SHP77 (cell line): ENCODE measurements at regions not wholly inside any gene's neighbourhood (a gene's known extent, or its start where the extent isn't known, plus 50 kb on each side); places are given as distances from the start of the nearest gene placed in this dataset.
"Not testable (repeated sequence)": the region's sequence is repeated elsewhere in the genome, so short reads cannot be mapped to it uniquely, and the experiment has no call there.

ENCODE experiments used
- DNase-seq, 2 experiments: peaks; one replicate each; lab custom pipeline; 2025; lab: John Stamatoyannopoulos, UW

DNA sequence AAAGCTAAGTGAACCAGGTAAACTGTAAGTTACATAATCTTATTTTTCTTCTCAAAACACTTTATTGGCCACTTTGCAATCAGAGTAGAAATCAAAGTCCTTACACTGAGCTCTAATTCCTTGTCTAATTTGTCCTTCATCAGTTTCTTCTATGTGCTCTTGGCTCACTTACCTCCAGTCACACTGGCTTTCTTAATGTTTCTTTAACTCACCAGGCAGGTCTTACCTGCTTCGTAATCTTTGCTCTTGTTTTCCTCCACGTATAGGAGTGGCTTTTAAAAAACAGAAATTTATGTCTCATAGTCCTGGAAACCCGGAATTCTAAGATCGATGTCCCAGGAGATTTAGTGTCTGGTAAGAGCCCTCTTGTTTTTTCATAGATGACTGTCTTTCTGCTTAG is 1462.1 kb downstream of the FSTL5 start:
- no peak for DNase-seq

DNA sequence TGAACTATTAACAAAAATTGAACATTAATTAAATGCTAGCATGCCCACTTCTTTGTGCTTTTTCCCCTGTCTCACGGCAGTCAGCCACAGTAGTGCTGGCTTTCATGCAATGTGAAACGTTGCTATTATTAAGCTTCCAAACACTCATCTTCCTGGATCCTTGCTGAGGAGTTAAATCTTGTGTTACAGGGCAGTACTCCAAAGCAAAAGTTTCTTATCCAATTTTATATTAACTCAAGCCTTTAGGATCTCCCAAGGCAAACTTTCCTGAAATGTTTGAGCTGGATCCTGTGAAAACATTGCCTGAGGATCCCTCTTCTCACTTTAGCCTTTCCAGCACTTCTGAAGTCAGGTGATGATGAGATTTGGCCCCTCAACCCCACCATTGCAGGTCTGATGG is 1454.8 kb downstream of the FSTL5 start:
- no peak for DNase-seq

DNA sequence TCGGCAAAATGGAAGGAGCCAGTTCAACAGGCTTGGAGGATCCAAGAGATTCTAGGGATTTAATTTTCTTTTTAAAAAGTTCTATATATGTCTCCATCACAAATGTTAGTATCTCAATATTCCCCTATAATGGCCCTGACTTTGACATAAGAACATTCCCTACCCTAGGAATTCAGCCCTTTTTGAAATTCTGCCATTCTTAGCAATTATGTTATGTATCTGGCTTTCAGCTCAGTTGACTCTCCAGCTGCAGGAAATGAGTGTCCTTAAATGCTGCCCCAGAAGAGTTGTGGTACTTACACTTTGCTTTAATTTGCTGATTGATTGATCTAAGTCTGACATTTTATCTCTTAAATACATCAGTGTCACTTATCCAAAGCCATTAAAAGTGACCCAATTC is 1454.3 kb downstream of the FSTL5 start:
- DNase-seq: no peak

DNA sequence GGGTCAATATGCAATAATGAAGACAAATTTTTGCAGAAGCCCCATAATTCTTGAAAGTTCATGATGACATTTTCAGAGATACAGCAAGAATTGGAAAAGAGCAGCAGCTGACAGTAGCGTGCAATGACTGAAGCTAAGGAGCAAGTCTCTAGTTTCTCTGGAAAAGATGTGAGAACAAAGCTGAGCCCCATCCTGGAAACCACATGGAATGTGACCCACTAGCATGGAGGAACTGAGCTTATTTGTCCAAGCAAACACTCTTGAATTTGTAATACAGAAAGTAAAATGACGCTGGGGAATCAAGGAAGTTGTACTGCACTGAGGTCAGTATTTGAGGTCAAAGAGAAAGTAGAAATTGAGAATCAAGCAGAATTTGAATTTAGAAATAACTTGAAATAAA is 1447.2 kb downstream of the FSTL5 start:
- DNase-seq: no peak

DNA sequence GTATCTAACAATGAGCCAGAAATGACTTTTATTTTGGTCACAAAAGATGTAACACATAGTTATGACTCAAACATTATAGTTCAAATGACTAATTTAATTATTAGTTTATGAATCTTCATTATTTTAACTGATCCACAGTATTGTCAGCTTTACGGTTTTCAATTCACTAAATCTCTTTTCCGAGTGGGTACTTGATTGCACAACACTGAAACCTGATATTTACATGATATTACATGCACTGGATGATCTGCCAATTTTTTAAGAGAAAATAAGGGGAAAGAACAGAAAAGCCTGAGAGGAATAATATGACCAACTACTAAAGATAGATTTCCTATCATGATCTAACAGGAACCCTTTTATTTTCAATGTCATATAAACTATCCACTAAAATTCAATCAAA is 1446.0 kb downstream of the FSTL5 start:
- DNase-seq: no peak

DNA sequence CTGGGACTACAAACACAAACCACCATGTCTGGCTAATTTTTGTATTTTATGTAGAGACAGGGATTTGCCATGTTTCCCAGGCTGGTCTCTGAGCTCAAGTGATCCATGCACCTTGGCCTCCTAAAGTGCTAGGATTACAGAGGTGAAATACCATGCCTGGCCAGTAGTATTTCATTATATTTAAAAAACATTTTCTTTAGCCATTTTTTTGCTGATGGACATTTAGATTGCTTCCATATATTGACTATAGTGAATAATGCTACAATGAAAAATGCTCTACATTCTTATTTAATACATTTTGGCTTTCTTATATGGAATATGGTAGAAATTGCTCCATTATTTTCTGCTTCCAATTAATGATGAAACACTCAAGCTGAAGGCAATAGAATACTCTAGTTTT is 1439.7 kb downstream of the FSTL5 start:
- DNase-seq: no peak

DNA sequence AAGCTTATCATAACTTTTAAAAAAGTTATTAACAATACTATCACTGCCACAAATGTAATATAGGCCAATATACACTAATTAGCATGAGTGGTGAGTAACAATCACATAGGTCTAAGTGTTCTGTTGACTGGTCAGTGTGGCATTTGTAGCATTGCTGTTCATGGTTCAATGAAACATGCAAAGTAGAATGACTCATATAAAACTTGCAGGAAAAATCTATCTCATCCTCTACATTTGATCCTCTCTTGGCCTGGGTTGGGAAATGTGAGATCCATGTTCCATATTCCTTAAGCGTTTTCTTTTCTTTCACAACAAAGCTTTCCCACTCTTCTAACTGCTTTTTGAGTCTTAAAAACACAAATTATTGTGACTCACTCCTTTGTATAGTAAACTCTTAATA is 1418.7 kb downstream of the FSTL5 start:
- no peak for DNase-seq

DNA sequence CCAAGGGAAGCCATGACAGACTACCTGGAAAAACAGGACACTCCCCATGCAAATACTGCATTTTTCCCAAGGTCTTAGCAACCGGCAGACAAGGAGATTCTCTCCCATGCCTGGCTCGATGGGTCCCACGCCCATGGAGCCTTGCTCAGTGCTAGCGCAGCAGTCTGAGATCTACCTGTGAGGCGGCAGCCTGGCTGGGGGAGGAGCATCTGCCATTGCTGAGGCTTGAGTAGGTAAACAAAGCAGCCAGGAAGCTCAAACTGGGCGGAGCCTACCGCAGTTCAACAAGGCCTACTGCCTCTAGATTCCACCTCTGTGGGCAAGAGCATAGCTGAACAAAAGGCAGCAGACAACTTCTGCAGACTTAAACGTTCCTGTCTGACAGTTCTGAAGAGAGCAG is 1417.2 kb downstream of the FSTL5 start:
- not testable (repeated sequence) for DNase-seq

DNA sequence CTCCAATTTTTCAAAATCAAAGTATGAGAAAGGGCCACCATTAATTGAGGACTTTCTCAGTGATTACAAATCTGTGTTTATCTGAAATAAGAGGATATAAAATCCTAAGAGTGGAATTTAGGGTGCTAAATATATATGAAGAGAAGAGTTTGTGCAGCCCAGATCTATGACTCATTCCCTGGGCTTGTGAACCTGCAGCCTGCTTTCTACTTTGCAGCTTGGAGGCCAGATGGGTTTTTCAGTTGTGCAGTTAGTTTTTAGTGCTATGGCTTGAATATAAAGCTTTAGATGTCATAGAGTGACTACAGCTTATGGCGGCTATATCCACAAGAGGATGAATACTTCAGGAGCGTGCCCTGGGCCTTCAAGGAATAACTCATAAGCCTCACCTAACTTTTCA is 1391.1 kb downstream of the FSTL5 start:
- no peak for DNase-seq

DNA sequence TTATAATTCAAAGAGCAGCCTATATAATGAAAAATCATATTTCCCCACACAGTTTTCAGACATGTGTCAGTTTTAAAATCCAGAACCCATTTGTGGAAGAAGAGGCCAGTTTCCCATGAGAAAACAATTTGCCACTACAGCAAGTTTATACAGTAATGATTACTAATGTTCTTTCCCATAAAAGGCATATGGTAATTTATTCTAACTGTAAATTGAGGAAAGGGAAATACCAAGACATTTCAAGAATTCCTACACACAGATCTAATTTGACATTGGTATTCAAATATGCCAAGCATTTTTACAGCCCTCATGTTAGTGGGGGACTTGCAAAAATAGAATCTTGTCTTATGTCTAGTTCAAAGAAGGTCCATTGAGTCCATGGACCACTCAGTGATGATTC is 1368.6 kb downstream of the FSTL5 start:
- DNase-seq: no peak

DNA sequence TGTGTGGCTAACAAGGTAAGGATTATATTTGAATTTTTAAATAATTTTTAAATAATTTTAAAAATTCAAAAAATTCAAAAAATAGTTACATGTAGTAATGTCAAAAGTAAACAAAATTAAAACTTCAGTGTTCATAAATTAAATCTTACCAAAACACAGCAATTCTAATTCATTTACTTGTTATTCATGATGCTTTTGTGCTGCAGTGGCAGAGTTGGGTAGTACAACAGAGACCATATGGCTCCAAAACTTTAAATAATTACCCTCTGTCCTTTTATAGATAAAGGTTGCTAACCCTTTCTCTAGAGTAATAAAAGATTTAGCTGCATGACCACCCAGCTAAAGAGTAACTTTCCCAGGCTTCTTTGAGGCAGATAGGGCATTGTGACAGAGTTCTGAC is 1355.6 kb downstream of the FSTL5 start:
- DNase-seq: no peak

DNA sequence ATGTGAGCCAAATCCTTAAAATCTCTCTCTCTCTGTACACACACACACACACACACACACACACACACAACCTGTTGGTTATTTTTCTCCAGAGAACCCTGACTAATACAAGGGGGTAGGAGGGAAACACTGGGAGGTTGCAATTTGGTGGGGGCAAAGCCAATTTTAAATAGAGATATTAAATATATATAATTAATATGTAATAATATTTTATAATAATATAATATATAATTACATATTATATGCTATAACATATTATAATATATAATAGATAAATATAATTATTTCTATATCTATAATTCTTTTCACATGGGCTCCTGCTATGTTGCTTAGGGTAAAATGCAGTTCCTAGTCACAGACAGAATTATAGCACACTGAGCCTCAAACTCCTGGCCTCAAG is 1354.2 kb downstream of the FSTL5 start:
- DNase-seq: no peak

DNA sequence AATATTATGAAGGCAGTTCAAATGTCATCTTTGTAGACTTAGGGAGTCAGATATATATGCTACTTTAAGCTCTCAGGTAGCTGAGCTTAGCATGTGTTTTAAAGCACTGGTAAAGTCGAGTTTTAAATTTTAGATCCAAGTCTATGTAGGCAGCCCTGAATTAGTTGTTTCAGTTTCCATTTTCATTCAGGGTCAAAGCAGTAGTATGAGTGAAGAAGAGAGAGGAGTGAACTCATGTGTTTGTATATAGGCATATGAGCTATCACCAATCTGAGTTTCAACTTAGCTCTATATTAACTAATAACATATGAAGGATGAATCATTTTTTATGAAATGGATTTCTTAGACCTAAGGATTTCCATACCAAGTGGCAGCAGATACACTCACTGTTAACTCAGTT is 1353.4 kb downstream of the FSTL5 start:
- DNase-seq: no peak

DNA sequence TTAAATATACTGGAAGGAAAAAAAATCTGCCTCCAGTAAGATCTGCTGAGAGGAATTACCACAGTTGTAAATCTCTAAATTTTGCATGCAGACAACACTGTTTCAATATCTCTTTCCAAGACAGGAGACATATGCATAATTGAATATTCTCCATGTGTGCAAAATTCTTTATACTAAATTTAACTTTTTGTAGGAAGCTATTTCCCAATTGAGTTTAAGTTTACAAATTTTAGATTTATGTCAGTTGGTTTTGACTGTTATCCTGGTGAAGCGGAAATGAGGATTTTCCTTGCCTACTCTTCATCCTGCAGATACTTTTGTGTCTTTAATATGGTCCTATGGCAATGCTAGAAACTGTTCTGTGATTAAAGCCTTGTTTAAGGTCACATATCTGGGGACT is 1352.9 kb downstream of the FSTL5 start:
- no peak for DNase-seq

DNA sequence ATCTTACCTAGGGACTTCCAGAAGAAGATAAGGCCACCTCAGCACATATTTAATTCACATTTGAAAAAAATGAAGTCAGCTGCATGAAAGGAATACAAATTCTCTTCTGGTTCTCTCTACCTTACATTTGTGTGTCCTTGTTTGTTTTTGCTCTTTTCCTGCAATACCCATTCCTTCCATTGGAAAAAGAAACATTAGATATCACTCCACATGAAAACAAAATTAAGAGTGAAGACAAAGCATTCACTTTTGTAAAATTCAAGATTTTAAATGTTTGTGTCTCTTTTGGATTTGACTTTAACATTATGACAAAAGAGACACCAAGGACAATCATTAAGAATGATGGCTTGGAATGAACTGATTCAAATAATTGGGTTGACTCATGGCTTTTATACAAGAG is 1351.8 kb downstream of the FSTL5 start:
- no peak for DNase-seq

DNA sequence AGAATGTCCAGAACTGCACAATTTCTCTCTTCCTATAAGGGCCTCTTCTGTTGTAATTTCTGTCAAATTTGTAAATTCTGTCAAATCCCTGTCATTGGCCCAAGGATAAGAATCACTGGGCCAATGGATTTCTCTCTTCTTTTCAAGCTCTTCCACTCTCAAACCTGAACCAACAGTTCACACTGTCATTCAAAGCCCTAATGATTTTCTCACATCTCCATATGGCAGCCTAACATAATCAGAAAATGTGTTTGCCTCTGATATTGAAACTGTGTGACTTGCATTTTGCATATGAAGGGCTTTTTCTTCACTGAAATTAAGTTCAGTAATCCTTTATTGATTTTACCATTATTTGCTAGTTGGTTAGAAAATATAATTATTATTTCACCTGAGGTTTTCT is 1349.1 kb downstream of the FSTL5 start:
- DNase-seq: no peak

DNA sequence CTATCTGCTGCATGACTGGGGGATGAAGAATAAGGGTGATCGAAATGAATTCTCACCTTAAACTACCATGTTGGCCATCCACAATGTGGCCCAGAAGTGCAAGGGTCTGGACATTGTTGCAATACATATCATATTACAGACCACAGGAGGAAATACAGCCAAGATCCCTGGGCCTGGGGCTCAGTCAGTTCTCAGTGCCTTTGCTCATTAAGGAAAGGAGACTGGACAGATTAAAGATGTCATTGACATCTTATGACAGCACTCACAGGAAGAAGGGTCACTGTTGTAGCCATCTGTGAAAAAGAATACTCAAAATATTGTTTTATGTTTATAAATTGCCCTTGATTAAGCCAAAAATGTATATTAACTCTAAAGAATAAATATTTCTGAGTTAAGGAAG is 1345.2 kb downstream of the FSTL5 start:
- no peak for DNase-seq

DNA sequence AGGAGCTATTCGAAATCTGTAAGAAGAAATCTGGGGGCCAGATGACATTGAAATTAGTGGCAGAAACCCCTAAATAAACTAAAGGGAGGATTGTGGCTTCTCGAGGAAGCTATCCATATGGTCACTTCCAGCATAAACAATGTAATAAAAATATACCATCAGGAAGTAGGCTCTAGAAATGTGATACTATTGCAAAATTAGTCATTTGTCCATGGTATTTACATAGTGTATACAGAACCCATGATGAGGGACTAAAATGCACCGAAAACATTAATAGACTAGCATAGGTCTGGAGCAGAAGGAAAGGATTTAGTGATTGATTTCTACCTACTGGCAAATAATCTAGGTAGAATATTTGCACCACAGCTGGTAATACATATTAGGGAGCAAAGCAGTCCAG is 1344.0 kb downstream of the FSTL5 start:
- DNase-seq: no peak

DNA sequence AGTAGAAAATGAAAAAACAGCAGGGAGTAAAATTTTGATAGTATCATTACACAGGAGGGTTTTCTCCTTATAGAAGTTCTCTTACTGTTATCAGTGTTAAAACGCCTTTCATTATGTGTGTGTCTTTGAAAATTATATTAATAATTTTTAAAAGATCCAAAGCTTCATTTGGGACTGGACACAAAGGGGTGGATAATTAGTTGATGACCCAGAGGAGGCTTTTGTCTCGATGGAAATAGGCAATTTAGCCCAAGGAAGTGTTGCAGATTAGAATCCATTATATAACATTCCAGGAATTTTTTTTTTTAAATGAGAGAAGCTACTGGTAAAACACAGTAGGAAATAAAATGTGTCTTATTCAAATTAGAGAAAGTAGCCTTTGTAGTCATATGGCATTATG is 1339.3 kb downstream of the FSTL5 start:
- DNase-seq: no peak

DNA sequence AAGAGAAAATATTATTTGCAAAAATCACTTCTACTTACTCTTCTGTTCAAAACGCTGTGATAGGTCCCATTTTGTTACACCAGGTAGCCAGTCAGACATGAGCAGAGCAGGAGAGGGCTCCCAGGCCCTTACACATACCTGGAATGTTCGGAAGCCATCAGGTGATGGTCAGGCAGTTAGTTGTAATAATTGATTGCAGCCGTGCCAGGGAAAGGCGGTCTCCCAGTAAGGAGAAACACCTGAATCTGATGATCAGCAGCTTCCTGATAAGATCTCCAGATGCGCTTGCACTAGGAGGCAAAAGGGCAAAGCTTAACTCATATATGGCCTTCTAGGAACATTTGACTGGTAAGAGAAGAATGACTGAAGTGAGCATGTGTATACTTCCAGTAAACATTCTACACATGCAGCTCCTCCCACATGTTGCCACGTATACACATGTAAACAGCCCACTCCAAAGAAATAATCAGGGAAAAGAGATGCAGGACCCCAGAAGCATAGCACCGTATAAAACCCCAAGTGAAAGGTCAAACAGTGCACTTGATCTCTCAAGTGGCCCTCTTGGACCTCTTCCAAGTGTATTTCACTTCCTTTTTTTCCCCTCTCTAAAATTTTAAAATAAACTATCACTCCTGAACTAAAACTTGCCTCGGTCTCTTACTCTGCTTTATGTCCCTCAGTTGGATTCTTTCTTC is 1338.0 kb downstream of the FSTL5 start:
- no peak for DNase-seq

DNA sequence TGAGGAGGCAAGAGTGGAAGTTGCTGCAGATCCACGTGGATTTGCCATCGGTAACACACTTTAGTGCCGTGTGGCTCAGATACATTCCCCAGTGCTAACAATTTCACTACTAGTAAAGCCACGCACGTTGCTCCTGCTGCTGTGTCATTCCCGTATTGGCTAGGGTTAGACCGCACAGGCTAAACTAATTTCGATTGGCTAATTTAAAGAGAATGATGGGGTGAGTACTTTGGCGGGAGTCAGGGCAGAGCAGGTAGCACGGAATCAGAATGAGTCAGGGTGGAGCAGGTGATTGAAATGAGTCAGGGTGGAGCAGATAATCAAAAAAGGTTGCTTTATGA is 1337.5 kb downstream of the FSTL5 start:
- DNase-seq: no peak

DNA sequence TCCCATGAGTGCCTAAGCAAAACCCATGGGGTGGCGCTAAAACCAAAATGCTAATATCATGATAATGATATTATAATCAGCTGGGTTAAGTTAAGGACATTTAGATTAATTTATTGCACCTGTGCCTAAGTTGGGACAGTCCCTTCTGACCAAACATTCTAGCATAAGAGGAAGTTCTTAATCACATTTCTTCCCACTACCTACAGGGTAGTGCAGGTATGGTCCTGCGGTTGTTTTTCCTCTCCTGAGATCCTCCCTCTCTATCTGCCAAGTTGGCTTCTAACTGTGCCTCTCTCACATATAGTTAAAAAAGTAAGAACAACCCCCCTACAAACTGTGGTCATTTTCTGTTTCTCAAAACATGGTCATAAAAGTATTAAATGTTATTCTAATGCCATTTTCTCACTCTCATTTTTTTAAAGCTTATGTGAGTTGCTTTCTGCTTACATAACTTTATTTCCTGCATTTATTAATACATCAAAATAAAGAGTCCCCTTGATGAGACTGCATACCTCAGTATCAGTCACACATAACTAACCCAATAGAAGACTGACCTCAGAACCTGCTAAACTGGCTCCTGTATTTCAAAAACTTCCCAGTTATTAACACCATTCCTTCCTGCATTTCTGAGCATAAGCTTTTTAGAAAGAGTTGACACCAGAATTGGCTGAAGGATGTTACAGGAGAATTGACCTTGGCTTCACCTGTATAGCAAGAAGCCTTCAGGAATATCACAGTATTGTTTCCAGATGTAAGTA is 1332.5 kb downstream of the FSTL5 start:
- no peak for DNase-seq

DNA sequence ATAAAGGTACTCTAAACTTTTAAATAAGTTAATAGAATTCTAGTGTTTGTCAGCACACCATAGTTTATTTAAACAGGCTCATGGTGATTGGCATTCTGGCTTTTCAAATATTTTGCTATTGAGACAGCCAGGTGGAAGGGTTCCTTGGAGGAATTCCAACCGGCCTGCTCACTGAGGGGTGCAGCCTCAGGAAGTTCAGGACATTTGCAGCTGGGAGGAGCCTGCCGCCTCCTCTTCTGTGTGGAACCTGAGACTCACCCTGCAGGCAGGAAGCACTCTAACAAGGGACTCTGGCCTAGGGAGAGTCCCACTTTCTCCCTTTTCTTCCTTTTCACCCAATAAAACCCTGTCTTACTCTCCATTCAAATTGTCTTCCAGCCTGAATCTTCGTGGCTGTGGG is 1328.0 kb downstream of the FSTL5 start:
- peak in 1 of 2 experiments; percentile 20 for DNase-seq

DNA sequence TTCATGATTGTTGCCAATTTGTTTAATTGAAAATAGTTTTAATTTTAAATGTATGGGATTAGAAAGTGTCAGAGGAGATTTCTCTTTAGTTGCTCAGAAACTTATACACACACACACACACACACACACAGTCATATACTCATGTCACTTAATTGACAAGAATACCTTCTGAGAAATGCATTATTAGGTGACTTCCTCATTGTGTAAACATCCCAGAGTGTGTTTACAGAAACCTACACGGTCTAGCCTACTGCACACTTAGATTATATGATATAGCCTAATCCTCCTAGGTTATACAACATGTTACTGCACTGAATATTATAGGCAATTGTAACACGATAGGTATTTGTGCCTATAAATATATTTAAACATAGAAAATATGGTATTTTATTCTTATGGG is 1327.4 kb downstream of the FSTL5 start:
- DNase-seq: no peak
